Stimulated activated CD8-positive, alpha-beta memory T cell treated with anti-CD3 and anti-CD28 coated beads, Interleukin-12 subunit alpha, Interleukin-12 subunit beta, amount 100 ng/mL, for 4 hours (primary cell): ENCODE measurements at regions not wholly inside any gene's neighbourhood (a gene's known extent, or its start where the extent isn't known, plus 50 kb on each side); places are given as distances from the start of the nearest gene placed in this dataset.
"Not testable (repeated sequence)": the region's sequence is repeated elsewhere in the genome, so short reads cannot be mapped to it uniquely, and the experiment has no call there.

Experiments used
- DNase-seq: peaks from one replicate; pipeline ENCODE4 v3.0.0-alpha.2; 2020; ENCODE audit warnings: low read depth

DNA sequence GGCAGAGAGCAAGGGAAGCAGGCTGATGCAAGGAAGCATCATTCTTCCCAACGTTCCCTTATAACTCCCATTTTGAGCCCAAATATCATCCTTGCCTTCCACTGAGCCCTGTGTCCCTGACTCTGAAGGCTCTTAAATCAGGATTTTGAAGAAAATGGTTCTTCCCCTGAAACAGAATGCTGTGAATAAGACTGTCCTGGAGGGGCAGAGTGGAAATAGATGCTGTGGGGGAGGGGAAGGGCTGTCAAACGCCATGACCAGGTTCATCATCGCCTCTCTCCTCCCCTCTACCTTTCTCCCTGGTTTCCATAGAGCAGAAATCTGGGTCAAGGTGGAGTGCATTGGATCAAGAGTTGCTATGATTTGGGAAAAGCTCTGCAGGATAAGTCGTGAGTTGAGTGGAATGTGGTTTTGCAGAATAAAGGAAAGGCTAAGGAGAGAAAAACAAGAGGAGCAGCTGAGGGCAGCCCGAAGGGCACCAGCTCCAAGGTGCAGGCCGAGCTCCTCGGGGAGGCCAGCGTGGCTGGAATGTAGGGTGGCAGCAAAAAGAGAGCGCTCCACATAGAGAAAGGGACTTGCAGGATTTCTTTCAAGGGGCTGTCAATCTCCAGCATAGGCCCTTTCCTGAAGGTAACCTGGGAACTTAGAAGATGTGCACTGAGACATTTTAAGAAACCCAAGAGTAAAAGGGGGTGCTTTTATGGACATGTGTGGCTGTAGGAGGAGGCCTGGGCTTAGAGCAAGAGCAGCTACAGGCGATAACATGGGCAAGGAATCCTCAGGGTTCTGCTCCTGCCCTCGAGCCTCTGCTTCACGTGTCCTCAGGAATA, 120.8 kb upstream of the CDYL start:
- DNase-seq = no peak

DNA sequence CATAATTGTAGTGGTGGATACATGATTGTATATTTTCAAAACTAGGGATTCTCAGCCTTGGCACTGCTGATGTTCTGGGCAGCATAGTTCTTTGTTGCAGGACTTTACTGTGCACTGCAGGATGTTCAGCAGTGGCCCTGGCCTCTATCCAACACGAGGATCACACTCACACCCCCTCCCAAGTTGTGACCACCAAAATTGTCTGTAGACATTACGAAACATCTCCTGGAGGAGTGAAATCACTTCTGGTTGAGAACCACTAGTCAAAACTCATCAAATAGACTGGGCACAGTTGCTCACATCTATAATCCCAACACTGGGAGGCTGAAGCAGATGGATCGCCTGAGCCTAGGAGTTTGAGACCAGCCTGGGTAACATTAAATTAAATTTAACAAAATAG, 123.1 kb upstream of the CDYL start:
- DNase-seq = no peak

DNA sequence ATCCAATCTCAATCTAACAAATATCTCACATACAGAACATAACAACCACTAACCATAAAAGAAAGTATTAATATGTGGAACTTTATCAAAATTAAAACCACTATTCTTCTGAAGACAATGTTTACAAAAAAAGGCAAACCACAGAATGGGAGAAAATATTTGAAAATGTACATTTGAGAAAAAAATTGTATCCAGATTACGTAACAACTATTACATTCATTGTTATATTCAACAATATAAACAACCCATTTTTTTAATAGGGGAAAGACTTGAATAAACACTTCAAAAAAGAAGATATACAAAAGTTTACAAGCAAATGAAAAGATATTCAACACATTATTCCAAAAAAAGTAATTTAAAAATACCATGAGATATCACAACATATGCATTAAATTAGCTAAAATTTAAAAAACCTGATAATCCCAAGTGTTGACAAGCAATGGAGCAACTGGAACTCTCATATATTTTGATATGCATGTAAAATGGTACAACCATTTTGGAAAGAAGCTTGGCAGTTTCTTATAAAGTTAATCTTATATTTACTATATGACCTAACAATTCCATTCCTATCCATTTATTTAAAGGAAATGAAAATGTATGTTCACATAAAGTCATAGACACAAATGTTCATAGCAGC, 124.3 kb upstream of the CDYL start:
- no peak for DNase-seq

DNA sequence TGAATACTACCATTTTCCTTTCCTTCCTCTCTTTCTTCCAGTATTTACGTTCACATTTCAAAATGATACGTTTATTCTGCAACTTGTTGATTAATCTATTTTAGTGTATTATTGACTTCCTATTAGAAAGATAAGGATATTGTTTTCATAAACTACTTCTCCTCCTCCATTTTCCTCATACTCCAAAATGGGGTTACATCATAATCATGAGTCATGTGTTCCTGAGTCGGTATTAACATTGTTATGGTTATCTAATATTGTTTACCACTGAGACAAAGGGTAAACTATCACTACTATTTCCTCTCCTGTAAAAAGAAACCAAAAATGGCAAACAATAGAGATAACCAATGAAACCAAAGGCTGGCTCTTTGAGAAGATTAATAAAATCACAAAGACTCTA, 126.5 kb upstream of the CDYL start:
- DNase-seq = no peak

DNA sequence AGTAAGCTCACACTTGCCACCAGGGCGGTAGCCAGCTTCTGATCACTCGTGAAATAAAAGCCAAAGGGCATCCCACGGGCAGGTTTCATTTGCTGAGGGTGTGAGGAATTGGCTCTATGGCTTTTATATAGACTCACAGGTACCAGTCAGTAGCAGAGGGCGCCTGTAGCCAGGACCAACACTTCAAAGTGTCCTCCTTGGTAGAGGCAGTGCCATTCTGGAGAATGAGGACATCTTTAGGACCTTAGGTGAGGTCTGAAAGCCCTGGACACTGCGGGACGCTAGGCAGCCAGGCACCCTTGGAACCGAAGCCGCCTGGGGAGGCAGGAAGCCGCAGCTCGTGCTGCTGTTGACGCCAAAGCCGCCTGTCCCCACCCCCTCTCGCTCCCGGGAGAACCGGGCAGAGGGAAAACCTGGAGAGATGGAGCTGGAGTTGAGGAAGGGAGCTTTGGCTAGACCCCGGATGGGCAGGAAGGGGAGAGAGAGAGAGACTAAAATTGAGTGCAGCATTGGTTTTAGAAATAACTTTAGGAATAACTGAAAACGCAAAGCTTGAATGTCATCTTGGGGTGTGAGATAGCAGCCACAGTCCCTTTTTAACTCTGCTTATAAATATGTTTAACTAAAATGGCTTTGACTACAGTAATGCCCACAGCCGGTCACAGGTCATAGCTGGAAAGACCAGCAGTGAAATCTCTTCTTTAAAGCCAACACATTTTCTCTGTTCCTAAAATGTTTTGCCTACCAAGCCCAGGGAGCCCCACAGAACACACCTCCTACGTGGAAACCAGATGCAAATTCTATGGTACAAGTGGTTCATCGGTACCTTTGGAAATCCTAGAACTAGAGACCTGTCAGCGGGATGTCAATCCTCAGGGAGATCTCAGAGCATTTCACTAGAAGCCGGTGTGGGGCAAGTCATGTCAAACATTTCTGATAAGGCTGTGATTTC, 128.5 kb upstream of the CDYL start:
- no peak for DNase-seq

GRCh38 chr6:4645713-4646360, 130.4 kb upstream of the CDYL start:
- no peak for DNase-seq

GRCh38 chr6:4644996-4645395, 131.2 kb upstream of the CDYL start:
- DNase-seq = no peak

- DNase-seq = no peak
Measured at GRCh38 chr6:4641461-4641860, 134.7 kb upstream of the CDYL start.

DNA sequence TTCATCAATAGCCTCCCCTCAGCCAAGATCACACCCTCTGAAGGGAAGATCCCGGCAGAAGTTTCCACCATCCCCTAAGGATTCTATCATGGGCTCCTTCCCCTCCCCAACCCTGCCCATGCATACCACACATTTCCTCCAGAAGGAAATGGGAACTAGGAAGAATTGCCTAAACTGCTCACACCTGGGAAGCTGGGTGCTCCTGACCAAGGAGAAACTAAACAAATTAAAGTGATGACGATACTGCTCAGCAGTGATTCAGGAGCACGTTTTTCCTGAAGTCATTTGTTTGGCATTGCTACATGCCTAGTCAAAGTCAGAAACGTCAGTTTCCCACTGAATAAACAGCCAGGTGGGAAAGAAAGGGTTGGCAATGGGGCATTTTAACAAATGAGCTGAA, 136.1 kb upstream of the CDYL start:
- DNase-seq = no peak

GRCh38 chr6:4638641-4639040, 137.6 kb upstream of the CDYL start:
- no peak for DNase-seq

DNA sequence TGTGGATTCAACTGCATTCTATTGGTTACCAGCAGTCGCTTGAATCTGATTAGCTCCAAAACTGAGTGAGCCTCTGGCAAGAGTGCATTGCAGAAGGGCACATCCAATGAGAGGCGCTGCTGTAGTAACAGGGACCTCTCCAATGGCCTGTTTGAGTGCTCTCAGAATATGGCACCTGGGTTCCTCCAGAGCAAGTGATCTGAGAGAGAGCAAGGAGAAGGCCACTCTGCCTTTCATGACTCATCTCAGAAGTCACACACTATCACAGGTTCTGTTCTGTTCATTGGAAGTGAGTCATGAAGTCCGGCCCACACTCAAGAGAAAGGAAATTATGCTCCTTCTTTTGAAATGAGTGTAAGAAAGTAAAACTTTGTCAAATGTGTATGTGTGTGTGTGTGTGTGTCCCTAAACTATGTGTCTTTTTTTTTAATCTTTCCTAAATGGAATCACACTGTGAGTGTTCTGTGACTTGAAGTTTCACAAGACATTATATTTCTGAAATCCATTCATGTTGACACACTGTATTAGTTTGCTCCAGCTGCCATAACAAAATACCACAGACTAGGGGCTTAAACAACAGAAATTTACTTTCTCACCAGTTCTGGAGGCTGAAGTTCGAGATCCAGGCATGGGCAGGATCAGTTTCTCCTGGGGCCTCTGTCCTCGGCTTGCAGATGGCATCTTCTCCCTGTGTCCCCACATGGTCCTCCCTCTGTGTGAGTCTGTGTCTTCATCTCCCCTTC, 138.3 kb upstream of the CDYL start:
- no peak for DNase-seq

DNA sequence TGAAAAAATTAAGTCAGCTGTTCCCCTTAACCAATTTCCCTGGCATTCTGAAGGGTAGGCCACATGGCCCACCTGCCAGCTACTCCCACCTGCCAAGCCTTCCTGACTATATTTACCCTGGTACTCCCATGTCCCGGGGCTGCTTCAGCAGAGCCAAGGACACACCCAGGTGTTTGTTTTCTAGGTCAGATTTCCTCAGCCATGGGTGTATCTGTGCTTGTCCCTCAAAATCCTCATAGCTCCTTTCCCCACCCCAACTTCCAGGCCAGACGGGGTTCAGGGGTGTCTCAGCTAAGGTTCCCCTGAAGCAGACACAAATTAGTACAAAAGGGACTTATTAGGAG, 139.4 kb upstream of the CDYL start:
- no peak for DNase-seq

GRCh38 chr6:4636191-4636880, 139.9 kb upstream of the CDYL start:
- no peak for DNase-seq

DNA sequence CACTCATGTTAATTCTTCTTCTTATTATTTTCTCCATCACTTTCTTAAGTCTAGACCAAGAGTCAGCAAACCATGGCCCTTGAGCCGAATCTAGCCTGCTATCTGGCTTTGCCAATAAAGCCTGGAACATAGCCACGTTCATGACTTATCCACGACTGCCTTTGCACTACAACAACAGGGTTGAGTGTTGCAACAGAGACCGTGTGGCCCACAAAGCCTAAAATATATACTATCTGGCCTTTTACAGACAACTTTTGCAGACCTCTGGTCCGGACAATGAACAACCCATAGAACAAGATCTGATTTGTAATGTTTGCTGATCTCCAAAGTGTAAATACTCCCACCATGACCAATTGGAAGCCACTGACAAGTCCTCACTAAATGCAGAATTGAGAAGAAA, 140.5 kb upstream of the CDYL start:
- DNase-seq = no peak

DNA sequence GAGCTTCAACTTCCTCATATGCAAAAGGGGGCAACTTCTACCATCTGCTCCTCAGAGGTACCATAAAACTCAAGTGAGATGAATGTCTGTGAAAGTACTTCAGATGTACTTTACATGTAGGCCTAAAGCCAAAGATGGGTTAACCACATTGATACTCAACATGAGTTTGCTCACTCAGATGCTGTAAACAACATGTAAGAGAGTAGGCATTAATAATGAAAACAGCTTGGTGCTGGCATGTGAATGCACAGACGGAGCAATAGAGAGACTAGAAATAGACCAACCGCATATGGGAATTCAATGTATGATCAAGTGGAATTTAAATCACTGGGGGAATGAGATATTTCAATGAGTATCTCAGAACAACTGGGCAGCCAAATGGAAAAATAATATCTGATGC, 143.8 kb upstream of the CDYL start:
- no peak for DNase-seq

DNA sequence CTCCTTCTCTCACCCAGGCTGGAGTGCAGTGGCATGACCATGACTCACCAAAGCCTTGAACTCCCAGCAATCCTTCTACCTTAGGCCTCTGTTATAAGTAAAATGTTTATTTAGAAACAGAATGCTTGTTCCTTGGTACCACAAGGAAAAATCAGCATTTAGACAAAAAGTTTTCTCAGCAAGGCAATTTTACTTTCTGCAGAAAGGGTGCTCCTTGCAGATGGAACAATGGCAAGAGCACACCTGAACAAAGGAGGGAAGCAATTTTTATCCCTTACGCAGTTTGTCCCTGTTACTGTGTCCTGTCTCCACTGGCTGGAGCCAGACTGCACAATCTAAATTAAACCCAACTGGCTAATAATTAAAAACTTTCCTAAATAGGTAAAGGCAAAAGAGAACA, 146.4 kb upstream of the CDYL start:
- not testable (repeated sequence) for DNase-seq

DNA sequence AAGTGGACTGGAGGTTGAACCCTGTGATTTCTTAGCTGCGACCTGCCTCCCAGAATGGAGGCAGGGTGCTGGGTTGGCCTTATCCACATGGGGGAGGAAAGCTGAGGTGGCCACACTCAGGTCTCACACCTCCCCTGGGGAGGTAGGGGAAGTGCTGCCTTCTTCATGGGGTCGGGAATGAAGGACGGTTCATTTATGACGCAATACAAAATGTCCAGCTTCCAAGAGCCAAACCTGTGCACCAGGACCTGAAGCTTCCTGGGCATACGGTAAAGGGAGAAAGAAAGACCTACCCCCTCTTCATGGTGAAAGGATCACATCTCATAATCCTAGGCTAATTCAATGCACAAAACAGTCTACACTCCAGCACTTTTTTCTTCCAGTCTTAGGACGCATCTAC, 150.6 kb upstream of the CDYL start:
- DNase-seq = no peak

DNA sequence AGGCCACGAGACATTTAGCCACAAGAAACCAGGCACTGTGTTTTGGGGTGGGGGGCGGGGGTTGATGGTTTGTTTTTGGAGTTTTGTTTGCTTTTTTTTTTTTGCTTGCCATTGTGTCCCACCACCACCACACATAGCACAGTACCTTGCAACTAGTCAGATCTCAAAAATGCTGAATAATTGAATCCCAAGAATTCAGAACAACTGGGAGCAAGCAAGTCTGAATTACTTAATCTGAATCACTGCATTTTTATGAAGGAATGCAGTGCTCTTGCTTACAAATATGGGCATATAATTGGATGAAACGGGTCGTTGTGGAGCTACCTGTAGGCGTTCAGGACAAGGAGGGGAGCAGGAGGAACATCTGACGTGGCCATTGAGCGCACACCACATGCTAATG, 151.5 kb upstream of the CDYL start:
- DNase-seq = no peak

GRCh38 chr6:4620284-4621151, 155.7 kb upstream of the CDYL start:
- no peak for DNase-seq

DNA sequence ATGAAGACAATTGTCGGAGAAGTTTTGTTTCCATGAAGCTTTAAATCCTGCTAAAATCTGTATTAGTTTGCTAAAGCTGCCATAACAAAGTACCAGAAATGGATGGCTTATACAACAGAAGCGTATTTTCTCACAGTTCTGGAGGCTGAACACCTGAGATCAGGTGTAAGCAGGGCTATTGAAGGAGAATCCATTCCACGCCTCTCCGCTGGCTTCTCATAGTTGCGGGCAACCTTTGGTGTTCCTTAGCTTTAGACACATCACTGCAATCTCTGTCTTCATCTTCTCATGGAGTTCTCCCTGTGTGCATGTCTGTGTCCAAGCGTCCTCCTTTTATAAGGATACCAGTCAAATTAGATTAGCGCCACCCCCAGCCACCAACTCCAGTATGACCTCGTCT, 159.9 kb upstream of the CDYL start:
- DNase-seq = no peak
